Endodermal cell (in vitro differentiated cells): ENCODE measurements at regions not wholly inside any gene's neighbourhood (a gene's known extent, or its start where the extent isn't known, plus 50 kb on each side); places are given as distances from the start of the nearest gene placed in this dataset.

ENCODE experiments used
- DNase-seq: peaks from one replicate; pipeline ENCODE4 v3.0.0-alpha.2; 2017
- H3K27ac ChIP-seq: 2 replicates; pipeline ENCODE4 v1.5.1; 2013; ENCODE audit warnings: mild to moderate bottlenecking, low read depth, low read length, moderate library complexity
- H3K27me3 ChIP-seq: 2 replicates; pipeline ENCODE4 v1.6.1; 2013; ENCODE audit warnings: mild to moderate bottlenecking, low read length, moderate library complexity; ENCODE audit not compliant: insufficient read depth, control insufficient read depth, poor library complexity, severe bottlenecking
- H3K36me3 ChIP-seq: 2 replicates; pipeline ENCODE4 v1.7.0; 2013; ENCODE audit warnings: mild to moderate bottlenecking, low read length, moderate library complexity; ENCODE audit not compliant: control insufficient read depth, insufficient read depth
- H3K4me1 ChIP-seq: one replicate; pipeline ENCODE4 v1.7.0; 2013; ENCODE audit warnings: low read length; ENCODE audit not compliant: control insufficient read depth, insufficient read depth
- H3K4me3 ChIP-seq: 2 replicates; pipeline ENCODE4 v1.5.1; 2013; ENCODE audit warnings: mild to moderate bottlenecking, low read length, moderate library complexity
- H3K9ac ChIP-seq: 2 replicates; pipeline ENCODE4 v1.6.1; 2013; ENCODE audit warnings: mild to moderate bottlenecking, low read length, moderate library complexity; ENCODE audit not compliant: poor library complexity, severe bottlenecking; ENCODE audit errors: extremely low read depth
- H3K9me3 ChIP-seq: 2 replicates; pipeline ENCODE4 v1.6.1; 2013; ENCODE audit warnings: mild to moderate bottlenecking, low read length, moderate library complexity; ENCODE audit not compliant: control insufficient read depth
- H3K27ac Mint-ChIP-seq: 2 replicates; pipeline ENCODE4 v1.8.0; 2020; ENCODE audit warnings: mixed read lengths
- H3K27me3 Mint-ChIP-seq: 2 replicates; pipeline ENCODE4 v1.8.0; 2021; ENCODE audit warnings: mild to moderate bottlenecking, mixed read lengths; ENCODE audit not compliant: insufficient read depth
- H3K36me3 Mint-ChIP-seq: 2 replicates; pipeline ENCODE4 v1.8.0; 2020; ENCODE audit warnings: low read depth, mixed read lengths
- H3K4me1 Mint-ChIP-seq: 2 replicates; pipeline ENCODE4 v1.8.0; 2020; ENCODE audit warnings: mixed read lengths
- H3K4me3 Mint-ChIP-seq: 2 replicates; pipeline ENCODE4 v1.8.0; 2020; ENCODE audit warnings: mild to moderate bottlenecking, moderate library complexity, mixed read lengths
- H3K9me3 Mint-ChIP-seq: 2 replicates; pipeline ENCODE4 v1.8.0; 2020; ENCODE audit warnings: mild to moderate bottlenecking, mixed read lengths
- WGBS, 2 experiments: methylation state at CpG; one replicate each; pipeline versions ENCODE4 v1.1.5 to v1.1.7; 2013; ENCODE audit warnings: missing lambda C conversion rate in 2 of 2, mixed read lengths in 1 of 2; ENCODE audit not compliant: insufficient coverage in 1 of 2, insufficient read length in 1 of 2; 5-methylcytosine and 5-hydroxymethylcytosine counted together
- TF ChIP-seq, protein P1 (sequence below): fragments of 200-600 bp; sonication (generic); conservative IDR thresholded peaks from 2 replicates; pipeline ENCODE4 v1.5.0; 2021; ENCODE audit warnings: antibody characterized with exemption, mild to moderate bottlenecking

DNA sequence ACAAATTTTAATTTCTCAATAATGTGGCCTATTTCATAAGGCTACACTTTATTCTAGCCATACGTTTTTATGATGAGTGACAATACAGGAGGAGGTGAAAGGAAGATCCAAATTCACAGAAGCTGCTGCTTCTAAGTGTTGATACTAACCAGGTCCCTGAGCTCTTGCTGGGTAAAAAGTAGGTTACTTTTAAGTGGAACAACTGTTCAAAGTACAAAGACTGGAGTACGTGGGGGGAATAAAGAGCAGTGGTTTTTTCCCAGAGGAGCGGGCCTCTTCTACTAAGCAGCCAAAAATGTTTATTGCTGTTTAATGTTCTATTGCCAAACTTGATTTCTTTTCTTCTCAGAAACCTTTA is 301.8 kb downstream of the AEBP2 start:
- no peaks in the 10 kb centered on the region for H3K9me3 ChIP-seq
- no peak overlapping the region for H3K4me3 Mint-ChIP-seq

DNA sequence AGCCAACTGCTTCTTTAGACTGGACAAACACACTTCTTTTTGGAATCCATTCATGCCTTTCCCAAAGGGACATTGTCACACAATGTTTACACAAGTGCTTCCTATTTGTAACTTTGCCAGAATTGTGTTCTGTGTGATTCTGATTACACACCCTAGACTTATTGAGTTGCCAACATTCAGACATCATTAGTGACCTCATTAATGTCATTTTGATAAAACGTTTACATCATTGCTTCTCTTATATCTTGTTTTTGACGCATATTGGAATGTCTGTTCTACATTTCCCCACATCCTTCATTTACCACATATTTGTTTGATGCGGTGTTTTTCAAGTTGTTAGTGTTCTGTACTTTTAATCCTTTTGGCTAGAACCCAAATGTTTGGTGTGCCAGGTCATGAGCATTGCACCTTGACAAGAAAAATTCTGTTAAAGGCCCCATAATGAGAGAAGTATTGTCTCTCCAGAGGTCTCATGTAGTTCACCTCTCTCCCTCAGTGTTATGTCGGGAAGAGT is 305.5 kb downstream of the AEBP2 start:
- H3K36me3 ChIP-seq: no peaks in the 10 kb centered on the region
- Mint-ChIP-seq H3K36me3 (no peaks in the 10 kb centered on the region), H3K9me3 (peaks cover 15% of the 10 kb centered on the region), H3K4me1 (peaks cover 3% of the 10 kb centered on the region), H3K4me3 (no peak overlapping the region), H3K27ac (no peak overlapping the region), H3K27me3 (no peaks in the 10 kb centered on the region)
- DNase-seq: no peak
- peaks cover 5% of the 10 kb centered on the region for H3K27me3 ChIP-seq
- H3K4me1 ChIP-seq: no peaks in the 10 kb centered on the region
- WGBS, 2 experiments: 95 to 100% methylated on average over 1 to 4 of the region's 4 CpGs
- no peaks in the 10 kb centered on the region for H3K9me3 ChIP-seq
- no peak overlapping the region for H3K27ac ChIP-seq
- H3K4me3 ChIP-seq: no peak overlapping the region
- TF ChIP-seq, protein P1, sequence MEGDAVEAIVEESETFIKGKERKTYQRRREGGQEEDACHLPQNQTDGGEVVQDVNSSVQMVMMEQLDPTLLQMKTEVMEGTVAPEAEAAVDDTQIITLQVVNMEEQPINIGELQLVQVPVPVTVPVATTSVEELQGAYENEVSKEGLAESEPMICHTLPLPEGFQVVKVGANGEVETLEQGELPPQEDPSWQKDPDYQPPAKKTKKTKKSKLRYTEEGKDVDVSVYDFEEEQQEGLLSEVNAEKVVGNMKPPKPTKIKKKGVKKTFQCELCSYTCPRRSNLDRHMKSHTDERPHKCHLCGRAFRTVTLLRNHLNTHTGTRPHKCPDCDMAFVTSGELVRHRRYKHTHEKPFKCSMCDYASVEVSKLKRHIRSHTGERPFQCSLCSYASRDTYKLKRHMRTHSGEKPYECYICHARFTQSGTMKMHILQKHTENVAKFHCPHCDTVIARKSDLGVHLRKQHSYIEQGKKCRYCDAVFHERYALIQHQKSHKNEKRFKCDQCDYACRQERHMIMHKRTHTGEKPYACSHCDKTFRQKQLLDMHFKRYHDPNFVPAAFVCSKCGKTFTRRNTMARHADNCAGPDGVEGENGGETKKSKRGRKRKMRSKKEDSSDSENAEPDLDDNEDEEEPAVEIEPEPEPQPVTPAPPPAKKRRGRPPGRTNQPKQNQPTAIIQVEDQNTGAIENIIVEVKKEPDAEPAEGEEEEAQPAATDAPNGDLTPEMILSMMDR: no peak
- no peak overlapping the region for H3K9ac ChIP-seq

More for the DNA sequence above, 301.8 kb downstream of the AEBP2 start:
- TF ChIP-seq, protein P1: no peak
- H3K27ac Mint-ChIP-seq: no peak overlapping the region
- peaks cover under 1% of the 10 kb centered on the region for H3K9me3 Mint-ChIP-seq
- no peak for DNase-seq
- 67 to 93% methylated on average over 1 to 3 of the region's 3 CpGs for WGBS, 2 experiments
- peaks cover 3% of the 10 kb centered on the region for H3K4me1 Mint-ChIP-seq
- H3K27me3 Mint-ChIP-seq: no peaks in the 10 kb centered on the region
- Histone ChIP-seq H3K9ac (no peak overlapping the region), H3K27me3 (peaks cover 5% of the 10 kb centered on the region), H3K27ac (no peak overlapping the region), H3K4me3 (no peak overlapping the region), H3K36me3 (no peaks in the 10 kb centered on the region), H3K4me1 (no peaks in the 10 kb centered on the region)
- H3K36me3 Mint-ChIP-seq: no peaks in the 10 kb centered on the region

DNA sequence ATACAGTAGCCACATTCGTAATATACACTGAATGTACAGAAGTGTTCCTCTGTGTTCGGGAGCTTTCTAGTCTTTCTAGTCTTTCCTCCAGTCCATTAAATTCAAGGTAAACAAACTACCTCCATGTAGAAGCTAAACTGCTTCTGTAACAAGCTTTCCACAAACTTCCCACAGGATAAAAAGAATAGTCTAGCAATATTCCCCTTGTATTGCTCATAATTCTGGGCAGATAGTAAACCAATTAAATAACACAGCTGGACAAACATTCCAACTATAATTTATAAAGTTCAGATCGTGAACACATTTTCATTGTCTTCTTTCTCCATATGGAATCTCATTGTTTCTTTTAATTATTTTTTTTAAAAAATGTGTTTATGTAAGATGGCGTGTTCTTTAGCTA is 307.2 kb downstream of the AEBP2 start:
- H3K4me3 ChIP-seq: no peak overlapping the region
- no peaks in the 10 kb centered on the region for H3K36me3 ChIP-seq
- no peak overlapping the region for H3K9ac ChIP-seq
- no peaks in the 10 kb centered on the region for H3K36me3 Mint-ChIP-seq
- no peak overlapping the region for H3K4me3 Mint-ChIP-seq
- H3K4me1 Mint-ChIP-seq: peaks cover 3% of the 10 kb centered on the region
- 93 to 95% methylated on average over 3 to 4 of the region's 4 CpGs for WGBS, 2 experiments
- H3K4me1 ChIP-seq: no peaks in the 10 kb centered on the region
- no peaks in the 10 kb centered on the region for H3K9me3 ChIP-seq
- no peak for DNase-seq
- H3K27ac Mint-ChIP-seq: no peak overlapping the region
- H3K27me3 Mint-ChIP-seq: no peaks in the 10 kb centered on the region
- TF ChIP-seq, protein P1: no peak
- H3K27me3 ChIP-seq: peaks cover 3% of the 10 kb centered on the region
- H3K9me3 Mint-ChIP-seq: peaks cover 19% of the 10 kb centered on the region
- no peak overlapping the region for H3K27ac ChIP-seq
